H9 (cell line): ENCODE measurements at regions not wholly inside any gene's neighbourhood (a gene's known extent, or its start where the extent isn't known, plus 50 kb on each side); places are given as distances from the start of the nearest gene placed in this dataset.

ENCODE experiments used
- DNase-seq: peaks from one replicate; pipeline ENCODE4 v3.0.0-alpha.2; 2017
- H2AFZ ChIP-seq: one replicate; pipeline ENCODE4 v1.6.1; 2013; ENCODE audit warnings: mild to moderate bottlenecking, low read length, control low read depth, moderate library complexity
- H2AK5ac ChIP-seq: 2 replicates; pipeline ENCODE4 v1.6.1; 2013; ENCODE audit warnings: low read length, control low read depth, mixed read lengths; ENCODE audit not compliant: insufficient read length
- H2BK120ac ChIP-seq: one replicate; pipeline ENCODE4 v1.6.1; 2013; ENCODE audit warnings: low read depth, mild to moderate bottlenecking, low read length, control low read depth, inconsistent platforms; ENCODE audit not compliant: poor library complexity, severe bottlenecking
- H2BK12ac ChIP-seq: 2 replicates; pipeline ENCODE4 v1.6.1; 2013; ENCODE audit warnings: low read length, control low read depth, mixed read lengths, low read depth; ENCODE audit not compliant: insufficient read length
- H2BK15ac ChIP-seq: 2 replicates; pipeline ENCODE4 v1.6.1; 2013; ENCODE audit warnings: low read depth, low read length, control low read depth
- H2BK20ac ChIP-seq: one replicate; pipeline ENCODE4 v1.6.1; 2013; ENCODE audit warnings: low read depth, mild to moderate bottlenecking, low read length, control low read depth, inconsistent platforms; ENCODE audit not compliant: poor library complexity, severe bottlenecking
- H2BK5ac ChIP-seq: 2 replicates; pipeline ENCODE4 v1.6.1; 2013; ENCODE audit warnings: low read length, control low read depth, mixed read lengths; ENCODE audit not compliant: insufficient read length
- H3K14ac ChIP-seq: 2 replicates; pipeline ENCODE4 v1.6.1; 2013; ENCODE audit warnings: low read length, control low read depth; ENCODE audit not compliant: insufficient read depth
- H3K18ac ChIP-seq: 2 replicates; pipeline ENCODE4 v1.6.1; 2013; ENCODE audit warnings: low read depth, mild to moderate bottlenecking, mixed read lengths, low read length, control low read depth; ENCODE audit not compliant: insufficient read length
- H3K23ac ChIP-seq: 2 replicates; pipeline ENCODE4 v1.6.1; 2013; ENCODE audit warnings: low read length, control low read depth, mixed read lengths, low read depth; ENCODE audit not compliant: insufficient read length
- H3K23me2 ChIP-seq: 2 replicates; pipeline ENCODE4 v1.6.1; 2013; ENCODE audit warnings: low read depth, mild to moderate bottlenecking, mixed read lengths, low read length, control low read depth; ENCODE audit not compliant: insufficient read length, poor library complexity, severe bottlenecking
- H3K27ac ChIP-seq: 2 replicates; pipeline ENCODE4 v1.5.1; 2013; ENCODE audit warnings: low read length, control low read depth, mixed read lengths, low read depth; ENCODE audit not compliant: insufficient read length
- H3K27me3 ChIP-seq: 2 replicates; pipeline ENCODE4 v1.6.1; 2013; ENCODE audit warnings: low read length, control low read depth, inconsistent platforms; ENCODE audit not compliant: insufficient read depth
- H3K4ac ChIP-seq: 2 replicates; pipeline ENCODE4 v1.6.1; 2013; ENCODE audit warnings: low read depth, mild to moderate bottlenecking, control low read depth, inconsistent platforms, low read length, moderate library complexity
- H3K4me1 ChIP-seq: 2 replicates; pipeline ENCODE4 v1.6.1; 2013; ENCODE audit warnings: low read length, control low read depth, inconsistent platforms; ENCODE audit not compliant: insufficient read depth
- H3K4me2 ChIP-seq: 2 replicates; pipeline ENCODE4 v1.6.1; 2013; ENCODE audit warnings: low read length, control low read depth, mixed read lengths; ENCODE audit not compliant: insufficient read length, insufficient read depth
- H3K56ac ChIP-seq: 2 replicates; pipeline ENCODE4 v1.6.1; 2013; ENCODE audit warnings: low read depth, mild to moderate bottlenecking, mixed read lengths, low read length, control low read depth; ENCODE audit not compliant: insufficient read length
- H3K79me1 ChIP-seq: 2 replicates; pipeline ENCODE4 v1.6.1; 2013; ENCODE audit warnings: low read depth, mild to moderate bottlenecking, moderate library complexity, low read length, control low read depth, inconsistent platforms; ENCODE audit not compliant: insufficient read depth, poor library complexity, severe bottlenecking
- H3K79me2 ChIP-seq: 2 replicates; pipeline ENCODE4 v1.6.1; 2013; ENCODE audit warnings: low read length, control low read depth, inconsistent platforms; ENCODE audit not compliant: insufficient read depth
- H3K9ac ChIP-seq: 2 replicates; pipeline ENCODE4 v1.6.1; 2013; ENCODE audit warnings: low read length, control low read depth, mixed read lengths; ENCODE audit not compliant: insufficient read length; ENCODE audit errors: extremely low read depth
- H3K9me3 ChIP-seq: one replicate; pipeline ENCODE4 v1.6.1; 2013; ENCODE audit warnings: low read depth, low read length, inconsistent platforms; ENCODE audit not compliant: control insufficient read depth
- H3T11ph ChIP-seq: one replicate; pipeline ENCODE4 v1.6.1; 2013; ENCODE audit warnings: mild to moderate bottlenecking, low read length, control low read depth, inconsistent platforms
- H4K20me1 ChIP-seq: one replicate; pipeline ENCODE4 v1.6.1; 2013; ENCODE audit not compliant: control insufficient read depth, insufficient read length, insufficient read depth
- H4K5ac ChIP-seq: 2 replicates; pipeline ENCODE4 v1.6.1; 2013; ENCODE audit warnings: low read depth, mild to moderate bottlenecking, mixed read lengths, low read length, control low read depth; ENCODE audit not compliant: insufficient read length
- H4K8ac ChIP-seq: replicated peaks from 2 replicates; pipeline ENCODE4 v1.6.1; 2013; ENCODE audit warnings: low read length, control low read depth, mixed read lengths, low read depth; ENCODE audit not compliant: insufficient read length
- H4K91ac ChIP-seq: 2 replicates; pipeline ENCODE4 v1.6.1; 2013; ENCODE audit warnings: low read depth, mild to moderate bottlenecking, moderate library complexity, mixed read lengths, low read length, control low read depth; ENCODE audit not compliant: insufficient read length
- H3K27ac Mint-ChIP-seq, 3 experiments: 2 replicates in 2 of 3; 3 replicates in 1 of 3; pipeline ENCODE4 v1.8.0; 2020 to 2021; ENCODE audit warnings: mixed read lengths in 3 of 3, mild to moderate bottlenecking in 1 of 3, moderate library complexity in 1 of 3
- H3K27me3 Mint-ChIP-seq: 2 replicates; pipeline ENCODE4 v1.8.0; 2021; ENCODE audit warnings: low read depth, mild to moderate bottlenecking, moderate library complexity, mixed read lengths
- H3K36me3 Mint-ChIP-seq, 3 experiments: 2 replicates in 2 of 3; 3 replicates in 1 of 3; pipeline ENCODE4 v1.8.0; 2020 to 2021; ENCODE audit warnings: low read depth in 3 of 3, mixed read lengths in 3 of 3; ENCODE audit not compliant: insufficient read depth in 1 of 3
- H3K4me1 Mint-ChIP-seq, 2 experiments: 2 replicates each; pipeline ENCODE4 v1.8.0; 2020; ENCODE audit warnings: mixed read lengths in 2 of 2
- H3K4me3 Mint-ChIP-seq, 2 experiments: 2 replicates in 1 of 2; 3 replicates in 1 of 2; pipeline ENCODE4 v1.8.0; 2020 to 2021; ENCODE audit warnings: mild to moderate bottlenecking in 2 of 2, mixed read lengths in 2 of 2, moderate library complexity in 1 of 2
- H3K9me3 Mint-ChIP-seq, 2 experiments: 2 replicates in 1 of 2; 3 replicates in 1 of 2; pipeline ENCODE4 v1.8.0; 2020; ENCODE audit warnings: mild to moderate bottlenecking in 2 of 2, mixed read lengths in 2 of 2, moderate library complexity in 1 of 2
- WGBS: extraction: QIAGEN DNeasy Blood & Tissue Kit; methylation state at CpG from one replicate; pipeline ENCODE4 v1.1.7; 2013; ENCODE audit warnings: missing lambda C conversion rate, low lambda C conversion rate, mixed read lengths; ENCODE audit not compliant: insufficient read length; ENCODE audit errors: extremely low coverage; 5-methylcytosine and 5-hydroxymethylcytosine counted together
- TF ChIP-seq, protein P1 (sequence below): fragments of 200-600 bp; sonication (generic); conservative IDR thresholded peaks from 3 replicates; pipeline ENCODE4 v1.8.0; 2021; ENCODE audit warnings: antibody characterized with exemption, mild to moderate bottlenecking

DNA sequence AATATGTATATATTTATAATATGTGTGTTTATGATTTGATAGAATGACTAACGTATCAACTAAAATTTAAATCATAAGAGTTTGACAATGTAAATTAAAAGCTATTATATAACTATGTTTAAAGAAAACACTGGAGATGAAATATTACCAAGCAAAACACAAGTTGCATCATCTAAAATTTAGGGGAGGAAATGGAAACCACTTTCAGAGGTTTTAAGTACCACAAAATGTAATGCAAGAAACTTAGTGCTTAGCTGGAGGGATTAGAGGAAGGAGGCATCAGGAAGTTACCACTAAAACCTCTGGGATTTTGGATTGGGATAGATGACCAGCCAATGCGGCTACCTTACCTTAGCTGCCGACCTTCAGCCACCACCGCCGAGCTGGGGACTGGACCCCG is 1192.1 kb upstream of the PRKX start:
- Histone ChIP-seq H3K9ac (no peak overlapping the region), H4K91ac (no peak overlapping the region), H2BK20ac (no peak overlapping the region), H4K5ac (no peak overlapping the region), H2AFZ (no peak overlapping the region), H2AK5ac (no peak overlapping the region), H4K8ac (no peak overlapping the region), H3K56ac (no peak overlapping the region), H3K9me3 (no peaks in the 10 kb centered on the region), H4K20me1 (no peaks in the 10 kb centered on the region), H3K27me3 (no peaks in the 10 kb centered on the region), H3K23ac (no peak overlapping the region), H3K23me2 (no peaks in the 10 kb centered on the region), H3K4ac (no peak overlapping the region), H3K18ac (no peak overlapping the region), H2BK120ac (no peak overlapping the region), H3K4me2 (no peak overlapping the region), H3K79me2 (no peaks in the 10 kb centered on the region), H3K4me1 (no peaks in the 10 kb centered on the region), H2BK5ac (no peak overlapping the region), H3T11ph (no peak overlapping the region), H2BK12ac (no peak overlapping the region), H3K79me1 (no peaks in the 10 kb centered on the region), H3K14ac (no peak overlapping the region), H3K27ac (no peak overlapping the region), H2BK15ac (no peak overlapping the region)
- no peaks in the 10 kb centered on the region for H3K27me3 Mint-ChIP-seq
- peaks cover 0 to 7% of the 10 kb centered on the region in 2 experiments; a peak in 2 of 5 replicates for H3K9me3 Mint-ChIP-seq
- WGBS, result no CpG with 5 or more reads among the region's 6 CpGs
- no peak for DNase-seq
- H3K4me3 Mint-ChIP-seq, result no peak overlapping the region
- peaks cover 0 to 28% (median 7%) of the 10 kb centered on the region in 3 experiments; a peak in 4 of 7 replicates for H3K36me3 Mint-ChIP-seq
- H3K27ac Mint-ChIP-seq, result no peak overlapping the region; a peak in 1 of 7 replicates
- TF ChIP-seq, protein P1, sequence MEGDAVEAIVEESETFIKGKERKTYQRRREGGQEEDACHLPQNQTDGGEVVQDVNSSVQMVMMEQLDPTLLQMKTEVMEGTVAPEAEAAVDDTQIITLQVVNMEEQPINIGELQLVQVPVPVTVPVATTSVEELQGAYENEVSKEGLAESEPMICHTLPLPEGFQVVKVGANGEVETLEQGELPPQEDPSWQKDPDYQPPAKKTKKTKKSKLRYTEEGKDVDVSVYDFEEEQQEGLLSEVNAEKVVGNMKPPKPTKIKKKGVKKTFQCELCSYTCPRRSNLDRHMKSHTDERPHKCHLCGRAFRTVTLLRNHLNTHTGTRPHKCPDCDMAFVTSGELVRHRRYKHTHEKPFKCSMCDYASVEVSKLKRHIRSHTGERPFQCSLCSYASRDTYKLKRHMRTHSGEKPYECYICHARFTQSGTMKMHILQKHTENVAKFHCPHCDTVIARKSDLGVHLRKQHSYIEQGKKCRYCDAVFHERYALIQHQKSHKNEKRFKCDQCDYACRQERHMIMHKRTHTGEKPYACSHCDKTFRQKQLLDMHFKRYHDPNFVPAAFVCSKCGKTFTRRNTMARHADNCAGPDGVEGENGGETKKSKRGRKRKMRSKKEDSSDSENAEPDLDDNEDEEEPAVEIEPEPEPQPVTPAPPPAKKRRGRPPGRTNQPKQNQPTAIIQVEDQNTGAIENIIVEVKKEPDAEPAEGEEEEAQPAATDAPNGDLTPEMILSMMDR, result no peak
- peaks cover 6 to 20% of the 10 kb centered on the region in 2 experiments for H3K4me1 Mint-ChIP-seq
